ENCODE measurements at regions not wholly inside any gene's neighbourhood (a gene's known extent, or its start where the extent isn't known, plus 50 kb on each side); places are given as distances from the start of the nearest gene placed in this dataset.

GRCh38 chr11:91730620-91731019 is 494.0 kb upstream of the FAT3 start:
- no peaks in the 10 kb centered on the region for H3K4me1 Mint-ChIP-seq
- intact Hi-C loops (cut with micrococcal nuclease), result no loop called here
- H3K36me3 Mint-ChIP-seq (ENCODE audit: low read depth), result no peaks in the 10 kb centered on the region

GRCh38 chr11:91730057-91730456 is 494.6 kb upstream of the FAT3 start:
- no peak overlapping the region for H3K27ac Mint-ChIP-seq
- peaks cover 17% of the 10 kb centered on the region for H3K9me3 Mint-ChIP-seq
- H3K27me3 Mint-ChIP-seq, result no peaks in the 10 kb centered on the region
- intact Hi-C loops (cut with micrococcal nuclease), result no loop called here
- DNase-seq, result no peak
- no peaks in the 10 kb centered on the region for H3K36me3 Mint-ChIP-seq (ENCODE audit: low read depth)
- no peaks in the 10 kb centered on the region for H3K4me1 Mint-ChIP-seq
- H3K4me3 Mint-ChIP-seq, result no peak overlapping the region

More at GRCh38 chr11:91730620-91731019, 494.0 kb upstream of the FAT3 start:
- H3K27me3 Mint-ChIP-seq, result no peaks in the 10 kb centered on the region
- H3K9me3 Mint-ChIP-seq, result peaks cover 21% of the 10 kb centered on the region
- no peak for DNase-seq
- H3K27ac Mint-ChIP-seq, result no peak overlapping the region
- H3K4me3 Mint-ChIP-seq, result no peak overlapping the region

GRCh38 chr11:91717169-91717568 is 507.4 kb upstream of the FAT3 start:
- Mint-ChIP-seq H3K27me3 (no peaks in the 10 kb centered on the region), H3K4me1 (no peaks in the 10 kb centered on the region), H3K27ac (no peak overlapping the region), H3K36me3 (ENCODE audit: low read depth) (no peaks in the 10 kb centered on the region), H3K9me3 (no peaks in the 10 kb centered on the region), H3K4me3 (no peak overlapping the region)
- no peak for DNase-seq
- intact Hi-C loops (cut with micrococcal nuclease), result no loop called here

GRCh38 chr11:91707652-91708482 is 516.8 kb upstream of the FAT3 start:
- Mint-ChIP-seq H3K27me3 (no peaks in the 10 kb centered on the region), H3K36me3 (ENCODE audit: low read depth) (no peaks in the 10 kb centered on the region), H3K9me3 (no peaks in the 10 kb centered on the region), H3K27ac (no peak overlapping the region), H3K4me3 (no peak overlapping the region), H3K4me1 (no peaks in the 10 kb centered on the region)
- no peak for DNase-seq
- intact Hi-C loops (cut with micrococcal nuclease), result no loop called here

- no peaks in the 10 kb centered on the region for H3K36me3 Mint-ChIP-seq (ENCODE audit: low read depth)
- H3K27ac Mint-ChIP-seq, result no peak overlapping the region
- intact Hi-C loops (cut with micrococcal nuclease), result no loop called here
- no peaks in the 10 kb centered on the region for H3K9me3 Mint-ChIP-seq
- no peaks in the 10 kb centered on the region for H3K27me3 Mint-ChIP-seq
- H3K4me1 Mint-ChIP-seq, result no peaks in the 10 kb centered on the region
- DNase-seq, result no peak
- no peak overlapping the region for H3K4me3 Mint-ChIP-seq
Observed at GRCh38 chr11:91703042-91703441, 521.6 kb upstream of the FAT3 start.

- intact Hi-C loops (cut with micrococcal nuclease), result no loop called here
- Mint-ChIP-seq H3K9me3 (no peaks in the 10 kb centered on the region), H3K4me3 (no peak overlapping the region), H3K36me3 (ENCODE audit: low read depth) (no peaks in the 10 kb centered on the region), H3K4me1 (no peaks in the 10 kb centered on the region), H3K27ac (no peak overlapping the region), H3K27me3 (no peaks in the 10 kb centered on the region)
- no peak for DNase-seq
Observed at GRCh38 chr11:91700854-91701253, 523.8 kb upstream of the FAT3 start.

GRCh38 chr11:91698845-91699244 is 525.8 kb upstream of the FAT3 start:
- no peak overlapping the region for H3K4me3 Mint-ChIP-seq
- DNase-seq, result no peak
- H3K36me3 Mint-ChIP-seq (ENCODE audit: low read depth), result no peaks in the 10 kb centered on the region
- no peaks in the 10 kb centered on the region for H3K9me3 Mint-ChIP-seq
- no peaks in the 10 kb centered on the region for H3K4me1 Mint-ChIP-seq
- H3K27me3 Mint-ChIP-seq, result no peaks in the 10 kb centered on the region
- H3K27ac Mint-ChIP-seq, result no peak overlapping the region
- intact Hi-C loops (cut with micrococcal nuclease), result no loop called here

GRCh38 chr11:91694331-91694730 is 530.3 kb upstream of the FAT3 start:
- H3K4me3 Mint-ChIP-seq, result no peak overlapping the region
- H3K27me3 Mint-ChIP-seq, result no peaks in the 10 kb centered on the region
- H3K36me3 Mint-ChIP-seq (ENCODE audit: low read depth), result no peaks in the 10 kb centered on the region
- no peak for DNase-seq
- H3K4me1 Mint-ChIP-seq, result no peaks in the 10 kb centered on the region
- H3K9me3 Mint-ChIP-seq, result no peaks in the 10 kb centered on the region
- no peak overlapping the region for H3K27ac Mint-ChIP-seq
- intact Hi-C loops (cut with micrococcal nuclease), result no loop called here

GRCh38 chr11:91691872-91692271 is 532.7 kb upstream of the FAT3 start:
- no peaks in the 10 kb centered on the region for H3K27me3 Mint-ChIP-seq
- no peak overlapping the region for H3K27ac Mint-ChIP-seq
- intact Hi-C loops (cut with micrococcal nuclease), result no loop called here
- no peak for DNase-seq
- H3K9me3 Mint-ChIP-seq, result no peaks in the 10 kb centered on the region
- no peaks in the 10 kb centered on the region for H3K4me1 Mint-ChIP-seq
- H3K36me3 Mint-ChIP-seq (ENCODE audit: low read depth), result no peaks in the 10 kb centered on the region
- no peak overlapping the region for H3K4me3 Mint-ChIP-seq

- H3K36me3 Mint-ChIP-seq (ENCODE audit: low read depth), result no peaks in the 10 kb centered on the region
- no peak overlapping the region for H3K27ac Mint-ChIP-seq
- no peaks in the 10 kb centered on the region for H3K4me1 Mint-ChIP-seq
- H3K27me3 Mint-ChIP-seq, result no peaks in the 10 kb centered on the region
- no peak overlapping the region for H3K4me3 Mint-ChIP-seq
- intact Hi-C loops (cut with micrococcal nuclease), result no loop called here
- DNase-seq, result no peak
- no peaks in the 10 kb centered on the region for H3K9me3 Mint-ChIP-seq
Observed at GRCh38 chr11:91688672-91689071, 535.9 kb upstream of the FAT3 start.

- no peaks in the 10 kb centered on the region for H3K36me3 Mint-ChIP-seq (ENCODE audit: low read depth)
- intact Hi-C loops (cut with micrococcal nuclease), result no loop called here
- H3K9me3 Mint-ChIP-seq, result no peaks in the 10 kb centered on the region
- H3K4me1 Mint-ChIP-seq, result no peaks in the 10 kb centered on the region
- no peaks in the 10 kb centered on the region for H3K27me3 Mint-ChIP-seq
- no peak overlapping the region for H3K4me3 Mint-ChIP-seq
- H3K27ac Mint-ChIP-seq, result no peak overlapping the region
- DNase-seq, result no peak
Observed at GRCh38 chr11:91686700-91687099, 537.9 kb upstream of the FAT3 start.

GRCh38 chr11:91686281-91686680 is 538.3 kb upstream of the FAT3 start:
- Mint-ChIP-seq H3K9me3 (no peaks in the 10 kb centered on the region), H3K27ac (no peak overlapping the region), H3K27me3 (no peaks in the 10 kb centered on the region), H3K36me3 (ENCODE audit: low read depth) (no peaks in the 10 kb centered on the region), H3K4me3 (no peak overlapping the region), H3K4me1 (no peaks in the 10 kb centered on the region)
- no peak for DNase-seq
- intact Hi-C loops (cut with micrococcal nuclease), result no loop called here

GRCh38 chr11:91673705-91674104 is 550.9 kb upstream of the FAT3 start:
- H3K4me3 Mint-ChIP-seq, result no peak overlapping the region
- DNase-seq, result no peak
- no peaks in the 10 kb centered on the region for H3K27me3 Mint-ChIP-seq
- no peaks in the 10 kb centered on the region for H3K36me3 Mint-ChIP-seq (ENCODE audit: low read depth)
- no peak overlapping the region for H3K27ac Mint-ChIP-seq
- H3K4me1 Mint-ChIP-seq, result no peaks in the 10 kb centered on the region
- intact Hi-C loops (cut with micrococcal nuclease), result no loop called here
- peaks cover 11% of the 10 kb centered on the region for H3K9me3 Mint-ChIP-seq

GRCh38 chr11:91664521-91664920 is 560.1 kb upstream of the FAT3 start:
- H3K4me3 Mint-ChIP-seq, result no peak overlapping the region
- no peaks in the 10 kb centered on the region for H3K36me3 Mint-ChIP-seq (ENCODE audit: low read depth)
- H3K27ac Mint-ChIP-seq, result no peak overlapping the region
- no peak for DNase-seq
- H3K9me3 Mint-ChIP-seq, result peaks cover 5% of the 10 kb centered on the region
- H3K27me3 Mint-ChIP-seq, result no peaks in the 10 kb centered on the region
- no peaks in the 10 kb centered on the region for H3K4me1 Mint-ChIP-seq
- intact Hi-C loops (cut with micrococcal nuclease), result no loop called here

- no peaks in the 10 kb centered on the region for H3K9me3 Mint-ChIP-seq
- no peaks in the 10 kb centered on the region for H3K4me1 Mint-ChIP-seq
- no peaks in the 10 kb centered on the region for H3K36me3 Mint-ChIP-seq (ENCODE audit: low read depth)
- intact Hi-C loops (cut with micrococcal nuclease), result no loop called here
- H3K4me3 Mint-ChIP-seq, result no peak overlapping the region
- no peaks in the 10 kb centered on the region for H3K27me3 Mint-ChIP-seq
- no peak for DNase-seq
- no peak overlapping the region for H3K27ac Mint-ChIP-seq
Observed at GRCh38 chr11:91660036-91660435, 564.6 kb upstream of the FAT3 start.

Data from activated CD4-positive, alpha-beta T cell treated with anti-CD3 and anti-CD28 coated beads, Interleukin-2, amount 10 ng/mL, durations not matched to agents 24 days and 14 days (primary cell).